ENCODE measurements at regions not wholly inside any gene's neighbourhood (a gene's known extent, or its start where the extent isn't known, plus 50 kb on each side); places are given as distances from the start of the nearest gene placed in this dataset.
"Not testable (repeated sequence)": the region's sequence is repeated elsewhere in the genome, so short reads cannot be mapped to it uniquely, and the experiment has no call there.

DNA sequence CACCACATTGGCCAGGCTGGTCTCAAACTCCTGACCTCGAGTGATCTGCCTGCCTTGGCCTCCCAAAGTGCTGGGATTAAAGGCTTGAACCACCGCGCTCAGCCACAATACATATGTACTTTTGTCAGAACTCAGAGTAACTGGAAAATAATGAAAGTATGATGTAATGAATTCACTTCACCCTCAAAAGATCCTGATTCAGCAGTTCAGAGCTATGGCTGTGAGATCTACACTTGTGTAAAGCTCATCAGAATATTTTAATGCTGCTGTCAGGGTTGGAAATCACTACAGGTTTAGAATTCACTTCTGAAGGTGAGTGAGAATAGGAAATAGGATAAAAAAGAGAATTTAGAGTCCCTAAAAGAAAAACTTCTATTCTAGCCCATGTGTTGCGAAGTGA, 464.5 kb upstream of the NRSN1 start:
- DNase-seq (ENCODE audit: low read depth in 1 of 2, low spot score in 2 of 2) = no peak
- Histone ChIP-seq H3K9me3 (replicated peaks) (no peaks in the 10 kb centered on the region; the same call in 1 of the 2 replicates), H3K4me3 (no peak overlapping the region), H3K4me1 (replicated peaks) (no peaks in the 10 kb centered on the region), H3K27ac (no peak overlapping the region), H3K27me3 (replicated peaks) (no peaks in the 10 kb centered on the region), H3K36me3 (no peaks in the 10 kb centered on the region)

DNA sequence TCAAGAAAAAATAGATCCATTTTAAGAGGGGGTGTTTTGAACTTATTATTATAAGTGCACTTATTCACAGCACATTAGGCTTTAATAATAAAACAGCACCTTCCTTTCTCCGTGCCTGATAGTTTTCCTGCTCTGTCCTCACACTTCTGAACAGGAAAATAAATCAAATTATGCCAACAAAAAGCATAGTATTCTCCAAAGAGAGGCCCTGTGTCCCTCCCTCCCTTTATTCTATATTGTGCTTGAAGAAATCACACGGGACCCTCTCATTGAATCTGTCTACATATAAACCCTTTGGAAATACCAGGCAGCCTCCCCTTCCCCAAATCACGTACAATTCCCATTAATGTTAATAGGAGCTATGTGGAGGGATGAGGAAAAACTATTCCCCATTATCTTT, 462.9 kb upstream of the NRSN1 start:
- Histone ChIP-seq H3K4me3 (no peak overlapping the region), H3K27me3 (replicated peaks) (no peaks in the 10 kb centered on the region), H3K9me3 (replicated peaks) (peaks cover 5% of the 10 kb centered on the region; the same call in 1 of the 2 replicates), H3K27ac (no peak overlapping the region), H3K4me1 (replicated peaks) (no peaks in the 10 kb centered on the region), H3K36me3 (no peaks in the 10 kb centered on the region)
- no peak for DNase-seq (ENCODE audit: low read depth in 1 of 2, low spot score in 2 of 2)

DNA sequence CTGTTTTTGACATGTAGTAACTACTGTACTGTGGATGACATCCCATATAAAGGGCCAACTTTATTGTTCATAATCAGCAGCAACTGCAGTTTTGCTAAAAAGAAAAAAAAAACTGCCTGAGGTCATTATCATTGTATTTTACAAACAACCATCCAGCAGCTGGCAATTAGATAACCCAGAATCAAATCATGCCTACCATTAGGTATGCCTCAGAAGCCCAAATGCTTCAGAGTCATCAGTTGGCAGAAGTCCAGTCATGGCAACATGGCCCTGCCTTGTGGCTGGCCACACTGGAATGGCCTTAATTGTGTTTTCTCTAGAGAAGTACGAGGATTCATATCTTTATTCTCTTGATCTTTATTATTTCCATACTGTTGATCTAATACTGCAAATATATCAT, 462.4 kb upstream of the NRSN1 start:
- Histone ChIP-seq H3K36me3 (no peaks in the 10 kb centered on the region), H3K27ac (no peak overlapping the region)
- no peak for DNase-seq (ENCODE audit: low read depth in 1 of 2, low spot score in 2 of 2)

DNA sequence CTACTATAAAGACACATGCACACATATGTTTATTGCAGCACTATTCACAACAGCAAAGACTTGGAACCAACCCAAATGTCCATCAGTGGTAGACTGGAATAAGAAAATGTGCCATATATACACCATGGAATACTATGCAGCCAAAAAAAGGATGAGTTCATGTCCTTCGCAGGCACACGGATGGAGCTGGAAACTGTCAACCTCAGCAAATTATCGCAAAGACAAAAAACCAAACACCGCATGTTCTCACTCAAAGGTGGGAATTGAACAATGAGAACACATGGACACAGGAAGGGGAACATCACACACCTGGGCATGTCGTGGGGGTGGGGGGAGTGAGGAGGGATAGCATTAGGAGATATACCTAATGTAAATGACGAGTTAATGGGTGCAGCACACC, 460.1 kb upstream of the NRSN1 start:
- not testable (repeated sequence) for H3K36me3 ChIP-seq; H3K9me3 ChIP-seq (replicated peaks); H3K4me1 ChIP-seq (replicated peaks); DNase-seq (ENCODE audit: low read depth in 1 of 2, low spot score in 2 of 2); H3K4me3 ChIP-seq; H3K27me3 ChIP-seq (replicated peaks); H3K27ac ChIP-seq

More for the DNA sequence above, 462.4 kb upstream of the NRSN1 start:
- Histone ChIP-seq H3K27me3 (replicated peaks) (no peaks in the 10 kb centered on the region), H3K4me3 (no peak overlapping the region), H3K9me3 (replicated peaks) (peaks cover 5% of the 10 kb centered on the region; the same call in 1 of the 2 replicates), H3K4me1 (replicated peaks) (no peaks in the 10 kb centered on the region)

DNA sequence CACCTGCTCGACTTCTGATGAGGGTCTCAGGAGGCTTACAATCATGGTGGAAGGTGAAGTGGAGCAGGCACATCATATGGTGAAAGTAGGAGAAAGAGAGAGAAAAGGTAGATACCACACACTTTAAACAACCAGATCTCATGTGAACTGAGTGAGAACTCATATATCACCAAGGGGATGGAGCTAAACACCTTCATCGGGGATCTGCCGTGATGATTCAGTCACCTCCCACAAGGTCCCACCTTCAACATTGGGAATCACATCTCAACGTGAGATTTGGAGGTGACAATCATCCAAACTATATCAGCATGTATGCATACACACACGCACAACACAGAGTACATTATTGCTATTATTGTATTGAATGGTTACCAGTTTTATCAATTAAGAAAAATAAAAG, 453.3 kb upstream of the NRSN1 start:
- H3K4me3 ChIP-seq = no peak overlapping the region
- no peaks in the 10 kb centered on the region for H3K36me3 ChIP-seq
- DNase-seq (ENCODE audit: low read depth in 1 of 2, low spot score in 2 of 2) = no peak
- H3K4me1 ChIP-seq (replicated peaks) = no peaks in the 10 kb centered on the region
- H3K9me3 ChIP-seq (replicated peaks) = peaks cover 7% of the 10 kb centered on the region
- no peaks in the 10 kb centered on the region for H3K27me3 ChIP-seq (replicated peaks)
- no peak overlapping the region for H3K27ac ChIP-seq

DNA sequence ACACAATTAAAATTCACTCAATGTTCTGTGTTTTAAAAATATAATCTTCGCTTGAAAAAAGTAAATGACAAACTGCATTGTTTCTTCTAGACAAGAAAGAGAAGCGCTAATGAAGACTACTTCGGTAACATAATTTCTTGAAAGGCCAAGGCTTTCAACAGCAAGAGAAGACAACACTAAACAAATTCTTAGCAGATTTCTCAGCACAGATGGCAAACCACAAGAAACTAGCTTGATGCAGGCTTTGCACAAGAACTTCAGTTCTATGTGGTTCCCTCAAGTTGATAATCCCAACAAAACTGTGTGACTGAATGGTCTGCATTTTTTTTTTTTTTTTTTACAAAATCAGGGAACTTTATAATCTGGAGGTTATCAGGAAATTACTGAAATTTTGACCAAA, 447.4 kb upstream of the NRSN1 start:
- H3K27ac ChIP-seq = no peak overlapping the region
- no peak overlapping the region for H3K4me3 ChIP-seq
- DNase-seq (ENCODE audit: low read depth in 1 of 2, low spot score in 2 of 2) = no peak
- no peaks in the 10 kb centered on the region for H3K36me3 ChIP-seq
- H3K4me1 ChIP-seq (replicated peaks) = no peaks in the 10 kb centered on the region
- H3K9me3 ChIP-seq (replicated peaks) = no peaks in the 10 kb centered on the region; the same call in none of the 2 replicates
- H3K27me3 ChIP-seq (replicated peaks) = no peaks in the 10 kb centered on the region

DNA sequence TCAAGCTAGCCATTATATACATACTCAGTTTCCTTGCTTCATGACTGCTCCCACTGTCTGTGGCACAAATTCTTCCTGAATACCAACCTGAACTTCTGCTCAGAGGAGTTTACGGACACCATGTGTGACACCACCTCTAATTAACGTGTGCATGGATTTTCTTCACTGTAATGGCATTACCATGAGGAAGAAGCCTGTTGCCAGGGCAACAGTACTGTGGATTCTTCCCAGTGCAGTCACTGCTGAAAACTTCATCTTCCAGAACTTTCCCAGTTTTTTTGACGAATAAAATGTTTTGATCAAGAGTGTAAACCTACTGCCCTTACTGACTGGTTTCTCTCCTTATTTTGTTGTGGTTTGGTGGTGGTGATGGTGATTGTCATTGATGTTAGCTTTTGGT, 444.3 kb upstream of the NRSN1 start:
- no peak for DNase-seq (ENCODE audit: low read depth in 1 of 2, low spot score in 2 of 2)
- no peaks in the 10 kb centered on the region for H3K27me3 ChIP-seq (replicated peaks)
- H3K36me3 ChIP-seq = no peaks in the 10 kb centered on the region
- no peak overlapping the region for H3K4me3 ChIP-seq
- no peak overlapping the region for H3K27ac ChIP-seq
- H3K9me3 ChIP-seq (replicated peaks) = no peaks in the 10 kb centered on the region
- H3K4me1 ChIP-seq (replicated peaks) = no peaks in the 10 kb centered on the region

DNA sequence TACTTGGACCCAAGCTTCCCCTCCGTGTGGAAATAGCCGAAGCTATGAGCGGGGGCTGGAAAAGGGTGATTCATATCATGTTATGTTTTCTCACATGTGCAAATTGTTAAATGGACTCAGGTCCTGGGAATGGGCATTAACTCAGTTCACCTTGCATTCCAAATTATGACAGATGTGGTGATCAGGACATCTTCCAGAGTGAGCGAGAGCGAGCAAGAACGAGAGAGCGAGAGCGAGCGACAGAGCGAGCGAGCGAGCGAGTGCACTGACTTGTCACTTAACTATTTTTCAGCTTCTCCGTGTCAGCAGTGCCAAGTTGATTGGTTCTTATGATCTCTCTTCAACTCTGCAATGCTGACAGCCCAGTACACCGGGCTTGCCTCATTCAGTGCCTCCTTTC, 437.4 kb upstream of the NRSN1 start:
- H3K4me3 ChIP-seq = no peak overlapping the region
- DNase-seq (ENCODE audit: low read depth in 1 of 2, low spot score in 2 of 2) = no peak
- H3K27me3 ChIP-seq (replicated peaks) = no peaks in the 10 kb centered on the region
- H3K36me3 ChIP-seq = no peaks in the 10 kb centered on the region
- H3K4me1 ChIP-seq (replicated peaks) = no peaks in the 10 kb centered on the region
- H3K9me3 ChIP-seq (replicated peaks) = 0 out of 2 replicates have a peak, but pooled peaks cover 5% of the 10 kb centered on the region
- H3K27ac ChIP-seq = no peak overlapping the region

DNA sequence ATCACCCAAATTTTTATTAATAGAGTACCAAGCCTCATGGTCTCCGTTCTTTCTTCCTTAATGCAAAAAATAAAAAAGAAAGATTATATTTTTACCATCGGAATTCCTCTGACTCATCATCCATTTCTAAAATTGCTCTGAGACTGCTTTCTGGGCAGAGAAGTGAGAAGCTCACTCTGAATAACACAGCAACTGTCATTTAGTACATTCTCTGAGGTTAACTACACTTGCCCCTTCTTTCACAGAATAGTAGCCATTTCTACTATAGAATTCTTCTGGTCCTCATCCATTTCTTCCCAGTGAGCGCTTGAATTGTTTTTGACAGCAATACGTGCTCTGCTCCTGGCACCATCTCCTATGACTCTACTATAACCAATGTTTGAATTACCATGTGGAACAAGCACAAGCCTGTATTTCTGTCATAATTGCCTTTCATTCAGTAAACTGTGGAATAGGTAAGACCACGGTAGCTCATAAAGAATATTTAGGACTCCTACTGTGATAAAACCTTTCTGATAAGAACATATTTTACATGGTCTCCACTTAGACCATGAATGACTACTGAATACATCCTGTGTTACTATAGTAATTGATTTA, 435.5 kb upstream of the NRSN1 start:
- H3K9me3 ChIP-seq (replicated peaks) = peaks cover 5% of the 10 kb centered on the region; the same call in 1 of the 2 replicates
- H3K27ac ChIP-seq = no peak overlapping the region
- H3K27me3 ChIP-seq (replicated peaks) = no peaks in the 10 kb centered on the region
- no peak for DNase-seq (ENCODE audit: low read depth in 1 of 2, low spot score in 2 of 2)
- no peaks in the 10 kb centered on the region for H3K36me3 ChIP-seq
- no peaks in the 10 kb centered on the region for H3K4me1 ChIP-seq (replicated peaks)
- H3K4me3 ChIP-seq = no peak overlapping the region

DNA sequence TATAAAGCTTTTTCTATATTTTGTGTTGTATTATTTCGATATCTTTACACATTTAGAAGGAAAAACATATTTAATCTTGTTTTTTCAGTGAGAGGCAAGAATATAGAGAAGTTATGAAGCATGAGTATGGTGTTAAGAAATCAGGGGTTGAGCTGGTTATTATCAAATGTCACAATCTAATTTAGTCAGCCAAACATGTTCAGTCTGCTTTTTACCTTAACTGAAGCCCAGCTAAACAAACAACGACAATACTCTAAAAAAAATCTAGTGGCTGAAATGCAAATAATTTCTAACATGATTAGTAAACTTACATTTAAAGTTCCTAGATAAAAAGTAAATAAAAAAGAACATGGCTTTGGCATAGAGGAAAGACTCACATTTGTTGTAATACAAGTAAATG, 433.8 kb upstream of the NRSN1 start:
- H3K9me3 ChIP-seq (replicated peaks) = peaks cover 3% of the 10 kb centered on the region; the same call in 1 of the 2 replicates
- no peaks in the 10 kb centered on the region for H3K27me3 ChIP-seq (replicated peaks)
- no peak for DNase-seq (ENCODE audit: low read depth in 1 of 2, low spot score in 2 of 2)
- H3K27ac ChIP-seq = no peak overlapping the region
- H3K4me3 ChIP-seq = no peak overlapping the region
- H3K36me3 ChIP-seq = no peaks in the 10 kb centered on the region
- H3K4me1 ChIP-seq (replicated peaks) = no peaks in the 10 kb centered on the region

DNA sequence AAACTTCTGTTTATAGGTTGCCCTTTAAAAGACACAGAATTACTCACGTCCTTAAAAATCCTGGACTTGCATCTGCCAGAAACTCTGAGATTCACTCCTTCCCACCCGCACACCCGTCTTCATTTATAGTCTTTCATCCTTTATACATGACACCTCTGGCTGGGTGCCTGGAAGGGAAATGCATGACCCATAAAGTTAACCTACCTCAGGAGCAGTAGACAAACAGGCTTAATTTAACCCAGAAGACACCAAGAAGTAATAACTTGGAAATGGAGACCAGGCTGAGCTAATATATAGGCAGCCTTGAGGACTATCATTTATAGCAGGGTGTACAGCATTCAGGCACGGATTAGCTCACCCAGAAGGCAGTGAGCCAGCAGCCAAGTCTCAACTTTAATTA, 429.0 kb upstream of the NRSN1 start:
- Histone ChIP-seq H3K36me3 (no peaks in the 10 kb centered on the region), H3K27ac (no peak overlapping the region), H3K4me1 (replicated peaks) (no peaks in the 10 kb centered on the region), H3K27me3 (replicated peaks) (no peaks in the 10 kb centered on the region), H3K9me3 (replicated peaks) (no peaks in the 10 kb centered on the region; the same call in 1 of the 2 replicates), H3K4me3 (no peak overlapping the region)
- no peak for DNase-seq (ENCODE audit: low read depth in 1 of 2, low spot score in 2 of 2)

DNA sequence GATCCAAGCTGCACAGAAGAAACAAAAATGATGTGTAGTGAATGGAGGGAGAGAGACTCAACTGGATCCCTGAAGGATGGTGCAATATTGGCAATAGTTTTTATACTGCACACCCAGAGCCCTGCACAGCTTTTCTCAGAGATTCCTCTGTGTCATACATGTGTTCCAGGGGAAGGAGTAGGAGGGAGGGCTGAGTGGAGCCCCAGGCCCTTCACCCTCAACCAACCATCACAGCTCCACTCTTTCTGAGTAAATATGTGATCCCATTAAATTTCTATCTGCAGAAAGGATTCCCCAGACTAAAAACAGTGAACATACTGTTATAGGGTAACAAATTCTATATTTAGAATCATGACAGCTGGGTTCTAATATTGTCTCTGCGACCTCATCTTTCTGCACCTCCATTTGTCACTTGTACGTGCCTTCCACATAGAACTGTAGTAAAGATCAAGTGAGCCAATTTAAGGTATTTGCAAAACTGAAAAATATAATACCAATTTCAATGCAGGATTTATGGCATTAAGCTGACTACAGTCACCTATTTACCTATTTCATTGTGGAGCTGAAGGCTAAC, 421.4 kb upstream of the NRSN1 start:
- H3K4me1 ChIP-seq (replicated peaks) = no peaks in the 10 kb centered on the region
- no peaks in the 10 kb centered on the region for H3K36me3 ChIP-seq
- no peak for DNase-seq (ENCODE audit: low read depth in 1 of 2, low spot score in 2 of 2)
- H3K9me3 ChIP-seq (replicated peaks) = peaks cover 3% of the 10 kb centered on the region; the same call in 1 of the 2 replicates
- H3K27ac ChIP-seq = no peak overlapping the region
- no peak overlapping the region for H3K4me3 ChIP-seq
- no peaks in the 10 kb centered on the region for H3K27me3 ChIP-seq (replicated peaks)

DNA sequence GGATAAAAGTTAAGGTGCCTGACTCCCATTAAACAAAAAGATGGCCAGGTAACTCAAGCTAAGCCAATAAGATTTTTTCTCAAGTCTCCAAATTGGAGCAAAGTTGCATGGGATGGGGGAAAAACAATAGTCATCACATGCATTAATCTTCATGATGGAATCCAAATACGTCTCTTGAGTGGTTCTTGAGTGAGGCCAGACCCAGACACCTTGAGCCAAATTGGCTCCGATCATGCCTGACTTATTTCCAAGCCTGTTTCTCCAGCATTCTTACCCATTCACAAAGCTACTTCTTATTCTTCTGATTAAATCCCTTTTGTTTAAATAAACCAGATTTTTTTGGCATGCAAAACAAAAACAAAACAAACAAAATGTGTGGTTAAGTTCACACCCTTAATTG, 420.3 kb upstream of the NRSN1 start:
- Histone ChIP-seq H3K36me3 (no peaks in the 10 kb centered on the region), H3K27ac (no peak overlapping the region), H3K27me3 (replicated peaks) (no peaks in the 10 kb centered on the region), H3K4me1 (replicated peaks) (no peaks in the 10 kb centered on the region), H3K9me3 (replicated peaks) (peaks cover 3% of the 10 kb centered on the region; the same call in 1 of the 2 replicates), H3K4me3 (no peak overlapping the region)
- DNase-seq (ENCODE audit: low read depth in 1 of 2, low spot score in 2 of 2) = no peak

DNA sequence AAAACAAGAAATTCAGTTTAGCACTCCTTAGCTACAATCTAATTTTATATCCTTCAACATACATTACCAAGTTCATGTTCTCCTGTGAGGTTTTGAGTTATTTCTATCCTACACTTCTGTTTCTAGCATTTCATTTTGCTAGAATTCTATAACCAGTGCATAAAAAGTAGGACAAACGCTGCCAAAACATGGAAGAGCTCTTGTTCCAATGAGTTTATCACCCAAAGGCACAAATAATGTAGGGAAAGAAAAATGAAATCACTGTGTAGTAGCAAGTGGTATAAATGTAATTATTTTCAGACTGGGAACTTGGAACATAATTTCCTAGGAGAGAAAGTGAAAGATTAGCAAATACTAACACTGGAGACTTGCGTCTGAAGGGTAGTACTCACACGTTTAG, 413.3 kb upstream of the NRSN1 start:
- no peaks in the 10 kb centered on the region for H3K4me1 ChIP-seq (replicated peaks)
- no peak overlapping the region for H3K4me3 ChIP-seq
- H3K36me3 ChIP-seq = no peaks in the 10 kb centered on the region
- no peaks in the 10 kb centered on the region; the same call in 1 of the 2 replicates for H3K9me3 ChIP-seq (replicated peaks)
- no peak for DNase-seq (ENCODE audit: low read depth in 1 of 2, low spot score in 2 of 2)
- H3K27ac ChIP-seq = no peak overlapping the region
- no peaks in the 10 kb centered on the region for H3K27me3 ChIP-seq (replicated peaks)

DNA sequence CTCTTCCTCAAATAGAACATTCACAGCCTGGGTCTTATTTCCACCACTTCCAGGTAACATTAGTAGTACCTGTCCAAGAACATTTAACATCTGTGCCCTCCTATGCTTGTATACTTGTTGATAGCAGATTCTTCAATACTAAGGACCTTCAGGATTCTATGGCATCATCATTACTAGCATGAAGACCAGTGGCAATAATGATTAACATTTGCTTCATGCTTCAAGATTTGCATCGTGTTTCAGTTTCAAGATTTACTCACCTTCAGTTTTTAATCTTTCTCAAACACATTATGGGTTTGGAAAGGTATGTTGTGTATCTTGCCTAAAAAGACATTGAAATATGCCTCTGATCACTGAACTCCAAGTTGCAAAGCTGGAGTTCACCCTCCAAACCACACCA, 412.8 kb upstream of the NRSN1 start:
- no peaks in the 10 kb centered on the region; the same call in 1 of the 2 replicates for H3K9me3 ChIP-seq (replicated peaks)
- no peak overlapping the region for H3K4me3 ChIP-seq
- no peaks in the 10 kb centered on the region for H3K36me3 ChIP-seq
- no peaks in the 10 kb centered on the region for H3K27me3 ChIP-seq (replicated peaks)
- H3K4me1 ChIP-seq (replicated peaks) = no peaks in the 10 kb centered on the region
- DNase-seq (ENCODE audit: low read depth in 1 of 2, low spot score in 2 of 2) = no peak
- no peak overlapping the region for H3K27ac ChIP-seq

Data from SJSA1 (cell line).